Activated CD4-positive, alpha-beta T cell treated with anti-CD3 and anti-CD28 coated beads, Interleukin-2, Interleukin-6, amounts not matched to agents 100 ng/mL and 50 ng/mL, durations not matched to agents 16 hours and 8 hours (primary cell): ENCODE measurements at regions not wholly inside any gene's neighbourhood (a gene's known extent, or its start where the extent isn't known, plus 50 kb on each side); places are given as distances from the start of the nearest gene placed in this dataset.
"Not testable (repeated sequence)": the region's sequence is repeated elsewhere in the genome, so short reads cannot be mapped to it uniquely, and the experiment has no call there.

Experiments used
- DNase-seq: peaks from one replicate; pipeline ENCODE4 v3.0.0-alpha.2; 2020

DNA sequence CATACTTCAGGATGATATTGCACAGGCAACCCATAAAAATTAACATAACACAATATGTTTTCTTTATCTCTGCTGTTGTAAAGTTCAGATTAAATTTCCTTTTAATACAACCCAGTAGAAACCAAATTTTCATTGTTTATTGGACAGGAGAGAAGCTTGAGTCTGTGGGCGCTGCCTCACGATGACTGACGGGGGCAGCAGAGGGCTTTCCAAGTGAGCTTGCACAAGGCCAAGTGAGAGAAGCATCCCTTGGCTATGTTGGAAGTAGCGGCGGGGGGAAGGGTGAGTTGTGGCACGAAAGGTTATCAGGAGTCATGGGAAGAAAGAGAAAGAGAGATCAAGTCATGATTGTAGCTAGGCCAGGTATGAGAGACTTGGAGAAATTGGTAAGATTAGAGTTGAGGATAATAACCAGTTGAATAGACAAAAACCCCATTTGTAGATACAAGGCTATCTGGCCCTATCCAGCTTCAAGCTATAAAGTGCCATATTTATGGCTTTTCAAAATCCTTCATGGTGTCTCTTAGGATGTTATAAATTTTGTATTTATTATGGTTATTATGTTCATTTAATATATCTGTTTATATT, 413.7 kb upstream of the FAM98A start:
- DNase-seq, result peak; percentile 50

DNA sequence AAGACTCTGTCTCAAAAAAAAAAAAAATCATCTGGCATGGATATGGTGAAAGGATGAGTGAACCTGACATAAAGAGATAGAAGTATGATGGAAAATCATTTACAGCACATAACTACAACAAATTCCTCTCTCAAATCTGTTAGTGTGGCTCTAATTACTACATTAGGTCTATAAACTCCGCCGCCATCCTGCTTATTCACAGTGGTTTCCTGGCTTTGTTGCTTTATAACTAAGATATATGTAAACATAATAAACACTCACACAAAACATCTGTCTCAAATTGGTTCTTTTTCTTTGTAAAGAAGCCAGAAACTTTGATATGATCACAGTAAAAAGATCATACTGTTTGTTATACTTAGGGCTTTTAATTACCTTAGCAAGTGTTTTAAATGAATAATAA, 412.6 kb upstream of the FAM98A start:
- no peak for DNase-seq

DNA sequence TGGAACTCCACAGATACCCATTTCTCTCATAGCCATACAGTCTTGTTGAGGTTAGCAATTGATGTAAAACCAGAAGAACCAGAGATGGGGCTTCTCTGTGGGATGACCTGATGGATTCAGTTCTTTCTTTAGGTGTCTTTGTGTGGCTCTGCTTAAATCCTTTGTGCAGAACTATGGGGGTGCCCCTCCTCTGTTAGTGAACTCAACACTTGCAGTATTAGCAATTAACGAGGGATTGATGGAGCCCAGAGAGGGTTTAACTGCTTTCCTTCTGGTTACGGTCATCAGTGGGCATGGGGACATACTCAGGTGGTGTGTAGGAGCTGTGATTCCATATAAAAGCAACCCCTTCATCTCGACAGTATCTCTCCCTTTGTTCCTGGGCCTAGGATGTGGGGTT, 406.8 kb upstream of the FAM98A start:
- DNase-seq, result no peak

DNA sequence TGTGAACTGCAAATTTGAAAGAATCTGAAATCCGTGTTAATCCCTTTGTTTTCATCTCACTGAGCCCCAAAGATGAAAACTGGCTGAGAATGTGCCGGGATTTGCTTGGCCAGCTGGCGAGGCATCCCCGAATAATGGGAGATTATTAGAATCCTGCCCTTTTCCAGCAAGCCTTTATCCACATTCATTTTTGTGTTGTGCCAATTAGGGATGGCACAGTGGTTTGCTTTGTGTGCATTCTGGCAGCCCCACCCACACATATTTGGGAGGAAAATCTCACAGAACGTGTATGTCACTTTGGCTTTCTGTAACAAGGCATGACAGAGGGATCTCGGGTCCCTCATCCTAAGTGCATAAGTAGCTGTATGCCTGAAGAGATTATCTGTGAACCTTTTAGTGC, 405.8 kb upstream of the FAM98A start:
- DNase-seq, result no peak

DNA sequence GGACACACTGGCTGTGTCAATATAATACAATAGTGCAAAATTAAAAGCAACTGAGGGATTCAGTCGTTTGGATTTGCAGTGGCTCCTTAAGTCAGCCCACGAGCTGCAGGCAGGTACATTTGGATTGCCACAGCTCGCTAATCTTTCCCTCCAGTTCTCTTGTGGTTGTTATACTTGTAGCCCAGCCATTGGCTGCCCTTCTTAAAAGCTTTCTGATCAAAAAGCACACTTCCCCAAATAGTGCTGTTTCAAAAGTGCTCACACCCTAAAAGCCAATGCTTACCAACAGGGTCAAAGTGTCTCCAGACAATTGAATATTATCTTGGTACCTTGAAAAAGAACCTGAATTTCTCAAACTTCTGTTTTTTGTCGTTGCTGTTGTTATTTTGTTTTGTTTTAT, 404.7 kb upstream of the FAM98A start:
- no peak for DNase-seq

DNA sequence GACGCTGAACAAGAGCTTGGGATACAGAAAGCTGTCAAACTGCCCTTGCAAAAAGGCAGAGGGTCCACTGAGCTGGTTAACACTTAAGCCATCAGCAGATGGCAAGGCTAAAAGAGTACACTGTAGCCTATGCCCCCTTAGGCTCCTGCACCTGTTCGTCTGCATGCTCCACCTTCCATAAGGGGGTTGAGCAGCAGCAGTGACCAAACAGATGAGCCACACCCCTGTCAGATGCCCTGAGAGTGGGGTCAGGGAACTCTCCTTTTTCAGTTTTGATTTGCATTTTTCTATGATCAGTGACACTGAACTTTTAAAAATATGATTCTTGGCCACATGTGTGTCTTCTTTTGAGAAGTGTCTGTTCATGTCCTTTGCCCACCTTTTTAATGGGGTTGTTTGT, 402.5 kb upstream of the FAM98A start:
- DNase-seq, result no peak

DNA sequence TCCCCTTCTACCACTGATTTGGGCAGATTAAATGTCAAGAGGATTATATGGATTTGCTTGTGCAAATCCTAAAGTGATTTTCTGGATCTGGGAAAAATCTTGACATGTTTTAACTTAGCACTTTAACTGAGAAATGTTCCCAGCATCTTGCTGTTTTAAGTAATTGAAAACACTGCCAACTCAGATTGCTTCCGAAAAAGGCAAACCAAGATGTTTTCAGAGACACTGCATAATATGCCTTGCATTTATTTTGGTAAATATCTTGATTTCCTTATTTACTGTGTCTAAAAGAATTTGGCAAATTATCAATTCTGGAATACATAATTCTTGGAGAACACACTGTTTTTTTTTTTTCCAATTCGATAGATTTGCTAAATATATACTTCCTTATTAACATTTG, 385.0 kb upstream of the FAM98A start:
- no peak for DNase-seq

DNA sequence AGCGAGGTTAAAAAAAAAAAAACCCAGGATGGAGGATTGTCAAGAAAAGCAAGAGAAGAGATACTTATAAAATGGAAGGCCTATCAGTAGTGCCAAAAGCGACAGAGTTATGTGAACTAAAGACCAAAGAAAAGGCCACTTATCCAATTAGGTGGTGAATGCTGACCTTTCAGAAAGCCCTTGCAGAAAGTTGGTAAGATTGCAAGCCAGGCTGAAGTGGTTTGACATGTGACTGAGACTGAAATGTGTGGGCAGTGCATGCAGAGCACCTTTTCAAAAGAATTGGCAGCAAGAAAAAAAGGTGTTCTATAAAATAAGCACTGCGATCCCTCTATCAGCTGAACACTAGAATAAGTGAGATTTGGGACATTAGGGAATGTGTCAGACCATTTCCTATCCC, 379.4 kb upstream of the FAM98A start:
- no peak for DNase-seq

DNA sequence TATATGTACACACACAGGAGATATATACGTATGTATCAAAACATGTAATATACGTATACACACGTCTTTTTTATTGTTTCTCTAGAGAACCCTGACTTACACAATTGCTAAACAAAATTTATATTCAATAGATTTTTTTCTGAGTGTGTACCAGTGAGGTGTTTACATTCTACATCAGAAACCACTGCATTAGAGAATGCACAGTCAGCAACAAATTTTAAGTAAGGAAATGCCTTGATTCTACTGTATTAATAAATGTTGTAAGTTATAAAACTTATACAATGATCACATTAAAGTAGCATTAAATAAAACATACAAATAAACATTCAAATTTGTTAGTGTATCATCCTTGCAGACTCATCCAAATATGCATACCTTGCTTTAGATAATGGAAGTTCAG, 376.4 kb upstream of the FAM98A start:
- DNase-seq, result no peak

DNA sequence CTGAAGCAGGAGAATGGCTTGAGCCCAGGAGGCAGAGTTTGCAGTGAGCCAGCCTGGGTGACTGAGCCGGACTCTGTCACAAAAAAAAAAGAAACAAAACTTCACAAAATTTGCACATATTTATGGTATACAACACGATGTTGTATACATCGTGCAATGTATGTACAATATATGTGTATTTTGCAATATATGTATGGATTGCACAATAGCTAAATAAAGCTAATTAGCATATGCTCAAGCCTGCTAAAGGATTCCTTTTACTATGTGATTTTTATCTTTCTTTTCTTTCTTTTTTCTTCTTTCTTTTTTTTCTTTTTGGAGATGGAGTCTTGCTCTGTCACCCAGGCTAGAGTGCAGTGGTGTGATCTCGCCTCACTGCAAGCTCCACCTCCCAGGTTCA, 368.0 kb upstream of the FAM98A start:
- DNase-seq, result no peak

DNA sequence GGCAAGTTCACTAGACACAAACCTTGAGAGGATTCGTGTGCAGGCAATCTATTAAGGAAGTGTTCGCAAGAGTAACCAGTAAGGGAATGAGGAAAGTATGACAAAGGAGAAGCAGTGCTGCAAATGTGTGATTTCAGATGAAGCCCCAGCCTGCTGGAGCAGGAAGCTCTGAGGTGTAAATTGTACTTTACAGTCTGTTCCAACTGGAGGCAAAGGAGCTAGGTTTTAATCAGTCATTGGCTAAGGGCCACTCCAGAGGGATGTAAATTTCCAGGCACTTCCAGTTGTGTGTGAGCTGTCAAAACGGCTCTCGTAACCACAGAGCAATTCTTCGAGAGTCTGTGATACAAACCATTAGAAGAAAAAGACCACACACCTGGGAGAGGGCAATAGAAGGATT, 359.5 kb upstream of the FAM98A start:
- DNase-seq, result no peak

DNA sequence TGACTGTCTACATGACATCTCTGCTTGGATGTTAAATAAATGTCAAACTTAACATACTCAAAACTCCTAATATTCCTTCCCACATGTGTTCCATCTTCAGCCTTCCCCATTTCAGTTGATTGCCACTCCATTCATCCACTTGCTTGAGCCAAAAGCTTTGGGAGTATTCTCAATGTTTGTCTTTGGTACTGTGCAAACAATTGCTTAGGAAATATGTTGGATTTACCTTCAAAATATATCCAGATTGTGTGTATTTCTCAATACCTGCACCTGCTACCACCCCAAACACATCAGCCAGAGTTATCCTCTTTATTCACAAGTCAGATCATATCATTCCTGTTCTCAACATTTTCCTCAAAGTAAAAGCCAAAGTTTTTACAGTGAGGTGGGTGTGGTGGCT, 350.3 kb upstream of the FAM98A start:
- no peak for DNase-seq

DNA sequence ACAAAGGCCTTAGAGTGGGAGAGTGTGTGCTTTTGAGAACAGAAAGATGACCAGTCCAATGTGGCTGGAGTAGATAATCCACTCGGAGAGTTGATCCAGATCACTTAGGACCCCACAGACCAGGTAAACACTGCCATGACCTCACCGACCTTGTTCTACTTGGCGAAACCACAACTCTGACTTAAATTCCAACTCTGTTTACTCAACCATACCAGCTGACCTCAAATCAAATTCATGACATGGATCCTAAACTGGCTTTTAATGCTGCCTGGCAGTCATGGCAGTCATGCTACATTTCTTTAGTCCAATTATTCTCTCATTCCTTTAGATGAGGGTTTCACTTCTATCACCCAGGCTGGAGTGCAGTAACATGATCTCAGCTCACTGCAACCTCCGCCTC, 347.1 kb upstream of the FAM98A start:
- DNase-seq, result no peak

DNA sequence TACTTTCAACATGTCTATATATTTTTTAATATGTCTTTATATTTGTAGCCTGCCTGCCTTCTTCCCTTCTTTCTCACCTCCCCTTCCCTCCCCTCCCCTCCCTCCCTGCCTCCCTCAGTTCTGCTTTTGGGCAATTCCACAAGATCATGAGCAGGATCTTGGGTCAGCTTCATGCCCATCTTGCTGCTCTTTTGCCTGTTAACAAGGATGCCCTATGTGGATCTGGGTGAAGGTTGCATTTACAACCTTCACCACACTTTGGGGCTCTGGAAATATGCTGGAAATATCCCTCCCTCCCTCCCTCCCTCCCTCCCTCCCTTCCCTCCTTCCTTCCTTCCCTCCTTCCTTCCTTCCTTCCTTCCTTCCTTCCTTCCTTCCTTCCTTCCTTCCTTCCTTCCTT, 334.1 kb upstream of the FAM98A start:
- DNase-seq, result no peak

DNA sequence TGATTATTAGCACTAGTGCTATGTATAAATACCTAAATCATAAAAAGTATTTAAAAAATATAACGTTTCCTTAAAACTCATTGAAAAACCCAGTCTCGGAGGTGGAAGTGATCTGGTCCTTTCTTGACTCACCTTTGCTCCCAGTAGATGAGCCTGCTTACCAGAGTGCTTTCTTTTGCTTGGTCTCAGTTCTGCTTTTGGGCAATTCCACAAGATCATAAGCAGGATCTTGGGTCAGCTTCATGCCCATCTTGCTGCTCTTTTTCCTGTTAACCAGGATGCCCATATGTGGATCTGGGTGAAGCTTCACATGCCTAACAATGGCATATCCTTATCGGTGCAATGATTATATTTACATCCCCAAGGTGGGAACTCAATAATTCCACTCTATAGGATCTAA, 332.1 kb upstream of the FAM98A start:
- DNase-seq, result no peak

DNA sequence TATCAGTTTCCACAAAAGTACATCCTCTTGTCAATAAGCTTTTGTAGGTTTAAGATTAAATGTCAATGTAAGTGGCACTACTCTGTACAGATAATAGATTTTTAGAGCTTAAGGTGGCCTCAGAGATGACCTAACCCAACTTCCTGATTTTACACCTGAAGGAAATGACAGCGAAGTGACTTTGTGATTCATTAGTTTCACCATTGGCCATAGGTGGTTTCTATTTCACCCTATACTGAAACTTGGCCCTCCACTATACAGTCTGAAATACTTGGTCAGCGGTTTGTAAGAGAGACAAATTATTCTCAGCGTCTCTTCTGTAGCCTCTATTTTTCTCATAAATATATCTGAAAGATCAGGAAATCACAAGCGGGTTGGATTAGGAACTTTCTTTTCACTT, 330.4 kb upstream of the FAM98A start:
- peak; percentile 1 for DNase-seq

DNA sequence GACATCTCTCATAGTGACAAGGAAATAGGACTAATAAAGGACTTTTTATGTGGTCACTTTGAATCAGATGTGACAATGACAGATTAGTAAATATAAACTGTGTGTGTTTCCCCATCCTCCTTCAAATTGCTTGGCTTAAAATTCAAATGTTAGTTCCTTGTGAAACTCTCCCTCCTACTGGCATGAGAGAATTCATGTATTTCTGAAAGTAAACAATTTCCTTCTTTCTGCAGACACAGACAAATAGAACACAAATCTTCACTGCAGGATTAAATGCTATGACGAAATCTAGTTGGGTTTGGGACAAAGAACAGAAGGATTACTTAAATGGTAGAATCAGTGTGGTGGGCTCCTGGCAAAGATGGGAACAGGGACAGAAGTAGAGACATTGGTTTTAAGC, 328.7 kb upstream of the FAM98A start:
- DNase-seq, result no peak

DNA sequence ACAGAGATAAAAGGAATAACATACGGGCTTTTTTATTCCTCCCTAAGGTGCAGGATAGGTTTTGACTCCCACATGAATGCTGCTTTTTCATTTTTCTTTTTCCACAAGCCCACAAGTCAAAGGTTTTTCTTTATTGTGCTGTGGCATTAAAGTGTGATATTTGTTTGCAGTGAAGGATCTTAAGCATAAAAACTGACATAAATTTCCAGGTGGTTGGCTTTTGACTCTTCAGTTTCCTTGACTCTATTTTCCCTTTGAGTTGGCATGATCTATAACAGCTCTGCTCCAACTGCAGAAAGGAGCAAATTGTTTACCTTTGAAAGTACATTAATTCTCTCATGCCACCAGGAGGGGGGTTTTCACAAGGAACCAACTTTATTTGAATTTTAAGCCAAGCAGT, 326.2 kb upstream of the FAM98A start:
- DNase-seq, result no peak

DNA sequence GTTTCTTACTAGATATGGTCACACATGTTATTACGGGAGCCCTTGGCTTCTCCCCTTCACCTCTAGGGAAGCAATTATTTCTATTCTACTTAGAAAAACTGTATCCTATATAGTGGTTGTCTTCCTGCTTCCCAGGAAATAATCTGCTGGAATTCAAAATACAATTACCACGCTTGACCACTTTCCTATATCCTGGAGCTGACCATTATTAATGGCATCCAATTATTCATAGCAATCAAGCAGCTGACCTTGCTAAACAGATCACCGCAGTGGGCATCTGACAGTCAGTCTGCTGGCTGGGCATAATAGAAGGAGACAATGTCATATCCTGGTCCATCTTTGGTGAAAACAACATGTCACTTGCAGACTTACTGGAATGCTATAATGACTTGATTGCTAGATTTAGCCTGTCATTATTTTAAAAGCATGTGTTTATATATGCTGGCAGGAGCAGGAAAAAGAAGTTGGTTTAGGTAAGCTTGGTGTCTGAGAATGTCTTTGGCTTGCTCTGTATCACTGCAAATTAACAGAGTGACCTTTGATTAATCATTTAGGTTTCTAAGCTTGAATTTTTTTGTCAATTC, 325.6 kb upstream of the FAM98A start:
- DNase-seq, result no peak

DNA sequence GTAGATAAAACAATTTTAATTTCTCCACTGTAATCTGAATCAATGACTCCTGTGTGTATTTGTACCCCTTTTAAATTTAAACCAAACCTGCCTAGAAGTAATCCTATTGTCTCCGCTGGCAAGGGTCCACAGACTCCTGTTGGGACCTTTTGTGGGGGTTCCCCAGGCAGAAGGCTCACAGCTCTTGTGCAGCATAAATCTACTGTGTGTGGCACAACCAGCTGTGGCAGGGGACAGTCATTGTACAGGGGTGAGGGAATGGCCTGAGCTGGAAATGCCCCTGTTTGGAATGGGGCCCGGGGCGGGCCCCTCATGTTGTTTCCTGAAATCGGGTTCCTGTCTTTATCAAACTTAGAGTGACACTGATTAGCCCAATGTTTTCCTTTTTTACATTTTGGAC, 318.2 kb upstream of the FAM98A start:
- DNase-seq, result no peak

DNA sequence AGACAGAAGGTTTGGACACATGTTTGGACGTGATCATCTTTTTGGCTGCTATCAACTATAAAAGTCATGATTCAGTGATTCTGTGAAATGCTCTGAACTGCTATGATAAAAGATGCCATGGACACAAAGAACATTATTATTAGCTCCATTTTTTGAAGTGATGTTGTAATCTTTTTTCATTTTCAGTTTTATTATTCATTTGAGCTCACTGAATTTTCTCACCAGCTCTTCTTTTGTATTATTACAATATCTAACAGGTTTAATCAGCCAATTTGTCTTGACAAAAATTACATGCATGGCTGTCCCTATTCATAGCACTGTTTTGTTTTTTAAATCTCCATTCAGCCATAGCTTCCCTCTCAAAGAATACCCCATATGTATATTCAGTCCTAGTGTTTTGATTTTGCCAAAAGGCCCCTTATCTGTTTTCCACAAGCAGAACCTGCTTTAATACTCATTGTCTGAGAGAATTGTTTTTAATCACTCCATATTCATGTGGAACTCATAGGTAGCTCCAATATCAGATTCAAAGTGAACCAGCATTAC, 314.0 kb upstream of the FAM98A start:
- DNase-seq, result no peak

DNA sequence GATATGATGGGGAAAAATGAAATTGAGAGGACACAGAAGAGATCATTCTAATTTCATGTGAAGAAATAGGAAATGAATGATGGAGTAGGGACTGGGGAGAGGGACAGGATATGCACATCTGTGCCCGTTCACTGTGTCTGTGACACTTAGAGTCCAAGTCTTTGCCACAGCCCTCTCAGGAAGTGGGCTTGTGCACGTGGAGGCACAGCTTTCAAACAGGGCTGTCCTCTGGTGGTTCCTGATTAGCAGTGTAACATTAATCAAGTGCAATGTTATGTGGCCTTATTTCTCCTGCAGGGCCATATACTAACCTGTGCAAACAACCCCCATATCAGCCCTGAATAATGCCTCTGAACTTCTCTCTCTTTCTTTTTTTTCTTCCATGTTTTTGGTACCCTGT, 312.2 kb upstream of the FAM98A start:
- no peak for DNase-seq

DNA sequence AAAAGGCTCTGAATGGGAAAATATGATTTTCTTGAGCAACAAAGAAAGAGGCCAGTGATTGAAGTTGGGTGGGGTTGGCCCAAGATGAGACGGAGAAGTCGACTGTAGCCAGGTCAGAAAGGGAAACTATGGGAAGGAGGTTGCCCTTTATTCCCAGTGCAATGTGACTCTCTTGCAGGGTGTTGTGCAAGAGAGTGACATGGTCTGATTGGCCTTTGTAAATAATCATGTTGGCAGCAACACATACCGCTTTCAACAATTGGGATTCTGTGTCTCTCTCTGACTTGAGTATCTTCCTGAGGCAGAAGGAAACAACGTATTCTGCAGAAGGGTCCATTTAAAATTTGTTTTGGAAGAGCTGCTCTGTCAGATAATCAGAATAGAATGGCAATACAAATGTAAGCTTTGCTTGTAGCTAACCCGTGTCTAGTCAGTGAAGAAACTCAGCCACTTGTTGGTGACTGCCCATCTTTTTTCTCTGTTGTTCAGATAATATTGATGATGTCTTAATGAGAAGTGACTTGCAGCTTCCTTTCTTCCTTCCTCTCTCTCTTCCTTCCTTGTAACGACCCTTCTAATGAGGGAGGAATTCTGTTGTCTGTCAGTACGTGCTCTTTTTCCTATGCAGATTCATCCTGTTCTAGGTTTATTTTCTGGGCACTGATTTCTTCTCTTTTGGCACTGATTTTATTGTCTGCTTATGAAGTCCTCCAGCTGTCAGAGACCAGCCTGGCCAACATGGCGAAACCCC, 311.0 kb upstream of the FAM98A start:
- DNase-seq, result no peak

DNA sequence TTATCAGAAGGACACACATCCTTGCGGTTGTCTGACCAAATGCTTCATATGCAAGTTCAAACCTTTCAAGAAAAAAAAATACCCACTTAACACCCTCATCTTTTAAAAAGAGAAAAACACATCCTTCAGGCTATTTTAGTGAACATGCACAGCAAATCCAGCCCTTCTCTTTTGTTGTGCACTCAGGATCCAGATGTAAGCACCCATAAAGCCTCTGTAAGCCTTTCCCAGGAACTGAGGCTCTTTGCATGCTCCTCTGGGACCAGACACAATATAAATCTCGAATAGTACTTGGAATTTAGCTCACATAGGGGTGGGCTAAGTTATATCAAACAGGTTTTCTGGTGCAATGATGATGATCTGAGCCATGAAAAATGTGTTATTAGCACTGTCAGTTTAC, 308.8 kb upstream of the FAM98A start:
- DNase-seq, result no peak

DNA sequence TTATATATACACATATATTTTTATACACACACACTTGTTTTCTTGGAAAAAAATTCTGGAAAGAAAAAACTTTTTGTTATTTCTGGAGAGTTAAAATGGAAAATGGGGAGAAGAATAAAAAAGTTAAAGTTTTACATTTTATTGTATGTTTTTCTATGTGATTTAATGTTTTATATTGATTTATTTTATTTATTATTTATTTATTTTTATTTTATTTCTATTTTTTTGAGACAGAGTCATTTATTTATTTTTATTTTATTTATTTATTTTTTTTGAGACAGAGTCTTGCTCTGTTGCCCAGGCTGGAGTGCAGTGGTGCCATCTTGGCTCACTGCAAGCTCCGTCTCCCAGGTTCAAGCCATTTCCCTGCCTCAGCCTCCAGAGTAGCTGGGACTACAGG, 307.0 kb upstream of the FAM98A start:
- DNase-seq, result not testable (repeated sequence)
